ENCODE measurements at regions not wholly inside any gene's neighbourhood (a gene's known extent, or its start where the extent isn't known, plus 50 kb on each side); places are given as distances from the start of the nearest gene placed in this dataset.

DNA sequence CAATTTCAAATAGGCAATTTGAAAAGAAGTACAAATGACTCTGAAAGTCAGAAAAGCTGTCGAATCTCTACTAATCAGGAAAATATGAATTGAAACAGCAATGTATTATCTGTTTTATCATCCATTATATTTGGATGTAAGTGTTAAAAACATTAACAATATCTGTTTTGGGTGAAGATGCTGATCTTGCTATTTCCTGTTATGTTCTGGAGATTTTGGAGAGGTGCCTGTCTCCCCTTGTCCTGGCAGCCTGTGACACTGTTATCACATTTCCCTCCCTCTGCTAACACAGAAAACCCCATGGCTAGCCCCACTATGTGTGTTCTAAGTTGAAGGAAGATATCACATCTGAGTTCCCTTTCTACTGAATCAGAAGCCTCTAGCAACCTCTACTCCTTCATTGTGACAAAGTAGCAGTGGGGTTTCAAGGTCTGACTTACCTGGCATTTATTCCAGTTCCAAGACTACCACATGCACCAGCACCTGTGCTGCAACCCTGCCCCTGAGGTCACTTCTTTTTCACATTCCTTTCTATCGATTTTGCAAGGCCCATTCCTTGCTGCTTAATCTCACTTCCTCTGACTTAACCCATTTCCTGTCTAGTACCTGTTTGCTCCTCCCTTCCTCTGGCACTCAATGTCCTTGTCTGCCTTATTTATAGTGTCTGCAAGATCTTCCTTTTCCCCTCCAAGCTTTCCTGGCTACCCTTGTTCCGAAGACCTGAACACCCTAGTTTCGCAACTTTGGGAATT lies 95.5 kb upstream of the COL8A1 start:
- H4K20me1 ChIP-seq (ENCODE audit: insufficient read depth): no peaks in the 10 kb centered on the region
- no peak for TF ChIP-seq POLR2AphosphoS5 (IDR thresholded peaks at IDR 0.05)
- no peak for TF ChIP-seq EZH2 (IDR thresholded peaks at IDR 0.05; ENCODE audit: borderline replicate concordance, insufficient read depth, low read length, poor library complexity, severe bottlenecking)
- TF ChIP-seq EP300 (conservative IDR thresholded peaks at IDR 0.05; ENCODE audit: poor library complexity, severe bottlenecking): no peak
- no peak for TF ChIP-seq SMC3 (conservative IDR thresholded peaks at IDR 0.05; ENCODE audit: poor library complexity)
- TF ChIP-seq, protein P1, sequence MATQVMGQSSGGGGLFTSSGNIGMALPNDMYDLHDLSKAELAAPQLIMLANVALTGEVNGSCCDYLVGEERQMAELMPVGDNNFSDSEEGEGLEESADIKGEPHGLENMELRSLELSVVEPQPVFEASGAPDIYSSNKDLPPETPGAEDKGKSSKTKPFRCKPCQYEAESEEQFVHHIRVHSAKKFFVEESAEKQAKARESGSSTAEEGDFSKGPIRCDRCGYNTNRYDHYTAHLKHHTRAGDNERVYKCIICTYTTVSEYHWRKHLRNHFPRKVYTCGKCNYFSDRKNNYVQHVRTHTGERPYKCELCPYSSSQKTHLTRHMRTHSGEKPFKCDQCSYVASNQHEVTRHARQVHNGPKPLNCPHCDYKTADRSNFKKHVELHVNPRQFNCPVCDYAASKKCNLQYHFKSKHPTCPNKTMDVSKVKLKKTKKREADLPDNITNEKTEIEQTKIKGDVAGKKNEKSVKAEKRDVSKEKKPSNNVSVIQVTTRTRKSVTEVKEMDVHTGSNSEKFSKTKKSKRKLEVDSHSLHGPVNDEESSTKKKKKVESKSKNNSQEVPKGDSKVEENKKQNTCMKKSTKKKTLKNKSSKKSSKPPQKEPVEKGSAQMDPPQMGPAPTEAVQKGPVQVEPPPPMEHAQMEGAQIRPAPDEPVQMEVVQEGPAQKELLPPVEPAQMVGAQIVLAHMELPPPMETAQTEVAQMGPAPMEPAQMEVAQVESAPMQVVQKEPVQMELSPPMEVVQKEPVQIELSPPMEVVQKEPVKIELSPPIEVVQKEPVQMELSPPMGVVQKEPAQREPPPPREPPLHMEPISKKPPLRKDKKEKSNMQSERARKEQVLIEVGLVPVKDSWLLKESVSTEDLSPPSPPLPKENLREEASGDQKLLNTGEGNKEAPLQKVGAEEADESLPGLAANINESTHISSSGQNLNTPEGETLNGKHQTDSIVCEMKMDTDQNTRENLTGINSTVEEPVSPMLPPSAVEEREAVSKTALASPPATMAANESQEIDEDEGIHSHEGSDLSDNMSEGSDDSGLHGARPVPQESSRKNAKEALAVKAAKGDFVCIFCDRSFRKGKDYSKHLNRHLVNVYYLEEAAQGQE (IDR thresholded peaks at IDR 0.05; ENCODE audit: borderline replicate concordance): no peak
- TF ChIP-seq TAF1 (IDR thresholded peaks at IDR 0.05; ENCODE audit: low read depth): no peak
- no peak for TF ChIP-seq RAD21 (conservative IDR thresholded peaks at IDR 0.05)
- no peak for TF ChIP-seq MXI1 (conservative IDR thresholded peaks at IDR 0.05; ENCODE audit: poor library complexity, severe bottlenecking)
- H3K4me2 ChIP-seq (ENCODE audit: low read length): no peak overlapping the region
- H3K4me3 ChIP-seq (ENCODE audit: low read length): no peak overlapping the region
- H3K27me3 ChIP-seq (ENCODE audit: insufficient read depth, low read depth, low read length): no peaks in the 10 kb centered on the region
- H2AFZ ChIP-seq (ENCODE audit: low read depth, low read length): no peak overlapping the region
- no peak overlapping the region for H3K27ac ChIP-seq (ENCODE audit: low read length)
- no peaks in the 10 kb centered on the region for H3F3A ChIP-seq (ENCODE audit: insufficient read depth, low read length, poor library complexity, severe bottlenecking)
- H3K9me2 ChIP-seq (ENCODE audit: insufficient read depth, low read length): no peaks in the 10 kb centered on the region
- no peaks in the 10 kb centered on the region for H3K36me3 ChIP-seq (ENCODE audit: insufficient read depth, low read length)
- no peaks in the 10 kb centered on the region for H3K9me3 ChIP-seq (ENCODE audit: low read length)
- no peaks in the 10 kb centered on the region for H3K79me2 ChIP-seq (replicated peaks; ENCODE audit: insufficient read depth, low read length)
- no peak overlapping the region for H3K9ac ChIP-seq (ENCODE audit: low read length)

- Histone ChIP-seq H3K9me3 (ENCODE audit: low read length) (no peaks in the 10 kb centered on the region), H3K36me3 (ENCODE audit: insufficient read depth, low read length) (no peaks in the 10 kb centered on the region), H3K9me2 (ENCODE audit: insufficient read depth, low read length) (no peaks in the 10 kb centered on the region), H3K4me3 (ENCODE audit: low read length) (no peak overlapping the region), H3K27me3 (ENCODE audit: insufficient read depth, low read depth, low read length) (no peaks in the 10 kb centered on the region), H4K20me1 (ENCODE audit: insufficient read depth) (no peaks in the 10 kb centered on the region), H3K4me2 (ENCODE audit: low read length) (no peak overlapping the region), H3K27ac (ENCODE audit: low read length) (no peak overlapping the region), H3F3A (ENCODE audit: insufficient read depth, low read length, poor library complexity, severe bottlenecking) (no peaks in the 10 kb centered on the region), H3K9ac (ENCODE audit: low read length) (no peak overlapping the region), H2AFZ (ENCODE audit: low read depth, low read length) (no peak overlapping the region), H3K79me2 (replicated peaks; ENCODE audit: insufficient read depth, low read length) (no peaks in the 10 kb centered on the region)
- no peak for TF ChIP-seq EZH2 (IDR thresholded peaks at IDR 0.05; ENCODE audit: borderline replicate concordance, insufficient read depth, low read length, poor library complexity, severe bottlenecking)
- no peak for TF ChIP-seq RAD21 (conservative IDR thresholded peaks at IDR 0.05)
These were observed 97.2 kb upstream of the COL8A1 start for GRCh38 chr3:99541181-99541580.

DNA sequence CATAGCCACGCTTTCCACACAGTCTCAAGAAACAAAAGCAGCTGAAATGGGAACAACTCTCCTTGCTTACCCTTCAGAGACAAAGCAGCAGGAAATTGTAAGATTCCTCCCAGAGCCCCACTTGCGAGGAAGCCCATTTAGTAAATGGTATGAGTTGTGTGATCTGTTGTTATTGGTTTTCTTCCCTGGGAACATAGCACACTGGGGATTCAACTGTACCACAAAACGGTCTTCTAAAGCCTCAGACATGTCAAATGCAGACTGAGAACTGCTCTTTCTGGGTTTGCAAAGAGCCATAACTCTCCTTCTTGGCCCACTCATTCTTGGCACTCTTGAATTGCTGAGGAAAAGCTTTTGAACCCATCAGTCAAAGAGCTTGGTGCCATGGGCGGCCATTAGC lies 101.0 kb upstream of the COL8A1 start:
- no peak overlapping the region for H3K4me2 ChIP-seq (ENCODE audit: low read length)
- H4K20me1 ChIP-seq (ENCODE audit: insufficient read depth): no peaks in the 10 kb centered on the region
- no peaks in the 10 kb centered on the region for H3F3A ChIP-seq (ENCODE audit: insufficient read depth, low read length, poor library complexity, severe bottlenecking)
- H2AFZ ChIP-seq (ENCODE audit: low read depth, low read length): no peak overlapping the region
- no peaks in the 10 kb centered on the region for H3K9me2 ChIP-seq (ENCODE audit: insufficient read depth, low read length)
- no peak overlapping the region for H3K27ac ChIP-seq (ENCODE audit: low read length)
- H3K27me3 ChIP-seq (ENCODE audit: insufficient read depth, low read depth, low read length): no peaks in the 10 kb centered on the region
- H3K4me3 ChIP-seq (ENCODE audit: low read length): no peak overlapping the region
- no peaks in the 10 kb centered on the region for H3K79me2 ChIP-seq (replicated peaks; ENCODE audit: insufficient read depth, low read length)
- H3K36me3 ChIP-seq (ENCODE audit: insufficient read depth, low read length): no peaks in the 10 kb centered on the region
- H3K9ac ChIP-seq (ENCODE audit: low read length): no peak overlapping the region
- TF ChIP-seq, protein P1 (IDR thresholded peaks at IDR 0.05; ENCODE audit: borderline replicate concordance): no peak
- no peak for TF ChIP-seq SMC3 (conservative IDR thresholded peaks at IDR 0.05; ENCODE audit: poor library complexity)
- no peak for TF ChIP-seq EZH2 (IDR thresholded peaks at IDR 0.05; ENCODE audit: borderline replicate concordance, insufficient read depth, low read length, poor library complexity, severe bottlenecking)
- no peak for TF ChIP-seq EP300 (conservative IDR thresholded peaks at IDR 0.05; ENCODE audit: poor library complexity, severe bottlenecking)
- no peak for TF ChIP-seq TAF1 (IDR thresholded peaks at IDR 0.05; ENCODE audit: low read depth)
- TF ChIP-seq, protein P2, sequence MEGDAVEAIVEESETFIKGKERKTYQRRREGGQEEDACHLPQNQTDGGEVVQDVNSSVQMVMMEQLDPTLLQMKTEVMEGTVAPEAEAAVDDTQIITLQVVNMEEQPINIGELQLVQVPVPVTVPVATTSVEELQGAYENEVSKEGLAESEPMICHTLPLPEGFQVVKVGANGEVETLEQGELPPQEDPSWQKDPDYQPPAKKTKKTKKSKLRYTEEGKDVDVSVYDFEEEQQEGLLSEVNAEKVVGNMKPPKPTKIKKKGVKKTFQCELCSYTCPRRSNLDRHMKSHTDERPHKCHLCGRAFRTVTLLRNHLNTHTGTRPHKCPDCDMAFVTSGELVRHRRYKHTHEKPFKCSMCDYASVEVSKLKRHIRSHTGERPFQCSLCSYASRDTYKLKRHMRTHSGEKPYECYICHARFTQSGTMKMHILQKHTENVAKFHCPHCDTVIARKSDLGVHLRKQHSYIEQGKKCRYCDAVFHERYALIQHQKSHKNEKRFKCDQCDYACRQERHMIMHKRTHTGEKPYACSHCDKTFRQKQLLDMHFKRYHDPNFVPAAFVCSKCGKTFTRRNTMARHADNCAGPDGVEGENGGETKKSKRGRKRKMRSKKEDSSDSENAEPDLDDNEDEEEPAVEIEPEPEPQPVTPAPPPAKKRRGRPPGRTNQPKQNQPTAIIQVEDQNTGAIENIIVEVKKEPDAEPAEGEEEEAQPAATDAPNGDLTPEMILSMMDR (IDR thresholded peaks at IDR 0.05; ENCODE audit: poor library complexity, severe bottlenecking): no peak
- TF ChIP-seq POLR2AphosphoS5 (IDR thresholded peaks at IDR 0.05): no peak
- no peak for TF ChIP-seq MXI1 (conservative IDR thresholded peaks at IDR 0.05; ENCODE audit: poor library complexity, severe bottlenecking)
- TF ChIP-seq RAD21 (conservative IDR thresholded peaks at IDR 0.05): no peak
- no peaks in the 10 kb centered on the region for H3K9me3 ChIP-seq (ENCODE audit: low read length)

Data from neural cell (in vitro differentiated cells).